Breast epithelium (tissue), 4 donors: ENCODE measurements at regions not wholly inside any gene's neighbourhood (a gene's known extent, or its start where the extent isn't known, plus 50 kb on each side); places are given as distances from the start of the nearest gene placed in this dataset.
"Not testable (repeated sequence)": the region's sequence is repeated elsewhere in the genome, so short reads cannot be mapped to it uniquely, and the experiment has no call there.

Source experiments
- DNase-seq, 2 donors: peaks; one replicate each; pipeline ENCODE4 v3.0.0-alpha.2; 2019; ENCODE audit warnings: low spot score in 2 of 2
- H3K27ac ChIP-seq, 2 donors: fragments of 200-600 bp; sonication (generic) in 1 of 2; one replicate each; pipeline ENCODE4 v1.5.1; 2016 to 2019; ENCODE audit warnings: mild to moderate bottlenecking in 1 of 2
- H3K27me3 ChIP-seq, 2 donors: fragments of 200-600 bp; sonication (generic) in 1 of 2; one replicate each; pipeline versions ENCODE4 v1.5.1 to v1.6.0; 2017 to 2019; ENCODE audit warnings: control low read depth in 1 of 2, mild to moderate bottlenecking in 1 of 2
- H3K36me3 ChIP-seq: fragments of 200-600 bp; one replicate; pipeline ENCODE4 v1.5.1; 2019
- H3K4me1 ChIP-seq, 2 donors: fragments of 200-600 bp; sonication (generic); one replicate each; pipeline ENCODE4 v1.5.1; 2016 to 2019; ENCODE audit warnings: control low read depth in 1 of 2
- H3K4me3 ChIP-seq, 3 donors: fragments of 200-600 bp; sonication (generic); 1 replicate in 2 of 3; 2 replicates in 1 of 3; pipeline ENCODE4 v1.5.1; 2016 to 2019; ENCODE audit warnings: mild to moderate bottlenecking in 3 of 3, moderate library complexity in 2 of 3
- H3K9me3 ChIP-seq, 2 donors: fragments of 200-600 bp; sonication (generic) in 1 of 2; one replicate each; pipeline ENCODE4 v1.5.1; 2016 to 2019; ENCODE audit warnings: control low read depth in 1 of 2
- POLR2A ChIP-seq: fragments of 450-650 bp; IDR thresholded peaks from one replicate; pipeline ENCODE4 v1.6.1; 2016; ENCODE audit warnings: antibody characterized with exemption, mild to moderate bottlenecking, moderate library complexity
- POLR2AphosphoS5 ChIP-seq, 3 donors: sonication (generic); formaldehyde crosslinking; IDR thresholded peaks; one replicate each; pipeline ENCODE4 v1.6.1; 2017; ENCODE audit warnings: antibody characterized with exemption in 3 of 3
- intact Hi-C: fragments of 100-400 bp; cut with DNase I; formaldehyde crosslinking; loops from one replicate; pipeline ENCODE4 v1.15.1; 2023; ENCODE audit warnings: low total_unique reads
- TF ChIP-seq, protein P1 (sequence below), 3 donors: fragments of 450-650 bp; IDR thresholded peaks; one replicate each; pipeline ENCODE4 v1.5.1; 2016 to 2017; ENCODE audit warnings: antibody characterized with exemption in 3 of 3, mild to moderate bottlenecking in 3 of 3, moderate library complexity in 3 of 3

GRCh38 chr14:71563492-71564153 lies 368.6 kb upstream of the RGS6 start:
- intact Hi-C loops: no loop called here
- H3K36me3 ChIP-seq: no peaks in the 10 kb centered on the region

GRCh38 chr14:71566276-71566675 lies 366.0 kb upstream of the RGS6 start:
- no peaks in the 10 kb centered on the region for H3K4me1 ChIP-seq
- DNase-seq: no peak
- H3K27ac ChIP-seq: no peak overlapping the region
- no peaks in the 10 kb centered on the region for H3K36me3 ChIP-seq
- TF ChIP-seq, protein P1, sequence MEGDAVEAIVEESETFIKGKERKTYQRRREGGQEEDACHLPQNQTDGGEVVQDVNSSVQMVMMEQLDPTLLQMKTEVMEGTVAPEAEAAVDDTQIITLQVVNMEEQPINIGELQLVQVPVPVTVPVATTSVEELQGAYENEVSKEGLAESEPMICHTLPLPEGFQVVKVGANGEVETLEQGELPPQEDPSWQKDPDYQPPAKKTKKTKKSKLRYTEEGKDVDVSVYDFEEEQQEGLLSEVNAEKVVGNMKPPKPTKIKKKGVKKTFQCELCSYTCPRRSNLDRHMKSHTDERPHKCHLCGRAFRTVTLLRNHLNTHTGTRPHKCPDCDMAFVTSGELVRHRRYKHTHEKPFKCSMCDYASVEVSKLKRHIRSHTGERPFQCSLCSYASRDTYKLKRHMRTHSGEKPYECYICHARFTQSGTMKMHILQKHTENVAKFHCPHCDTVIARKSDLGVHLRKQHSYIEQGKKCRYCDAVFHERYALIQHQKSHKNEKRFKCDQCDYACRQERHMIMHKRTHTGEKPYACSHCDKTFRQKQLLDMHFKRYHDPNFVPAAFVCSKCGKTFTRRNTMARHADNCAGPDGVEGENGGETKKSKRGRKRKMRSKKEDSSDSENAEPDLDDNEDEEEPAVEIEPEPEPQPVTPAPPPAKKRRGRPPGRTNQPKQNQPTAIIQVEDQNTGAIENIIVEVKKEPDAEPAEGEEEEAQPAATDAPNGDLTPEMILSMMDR (IDR thresholded peaks at IDR 0.05): no peak
- TF ChIP-seq POLR2A: no peak
- no peak for TF ChIP-seq POLR2AphosphoS5 (IDR thresholded peaks at IDR 0.05)
- H3K9me3 ChIP-seq: no peaks in the 10 kb centered on the region
- intact Hi-C loops: no loop called here
- H3K27me3 ChIP-seq: no peaks in the 10 kb centered on the region
- H3K4me3 ChIP-seq: no peak overlapping the region

More at GRCh38 chr14:71563492-71564153, 368.6 kb upstream of the RGS6 start:
- Histone ChIP-seq H3K4me1 (no peaks in the 10 kb centered on the region), H3K27me3 (no peaks in the 10 kb centered on the region), H3K27ac (no peak overlapping the region), H3K9me3 (no peaks in the 10 kb centered on the region), H3K4me3 (no peak overlapping the region)
- DNase-seq: no peak
- TF ChIP-seq, protein P1 (IDR thresholded peaks at IDR 0.05): no peak
- TF ChIP-seq POLR2AphosphoS5 (IDR thresholded peaks at IDR 0.05): no peak
- no peak for TF ChIP-seq POLR2A

DNA sequence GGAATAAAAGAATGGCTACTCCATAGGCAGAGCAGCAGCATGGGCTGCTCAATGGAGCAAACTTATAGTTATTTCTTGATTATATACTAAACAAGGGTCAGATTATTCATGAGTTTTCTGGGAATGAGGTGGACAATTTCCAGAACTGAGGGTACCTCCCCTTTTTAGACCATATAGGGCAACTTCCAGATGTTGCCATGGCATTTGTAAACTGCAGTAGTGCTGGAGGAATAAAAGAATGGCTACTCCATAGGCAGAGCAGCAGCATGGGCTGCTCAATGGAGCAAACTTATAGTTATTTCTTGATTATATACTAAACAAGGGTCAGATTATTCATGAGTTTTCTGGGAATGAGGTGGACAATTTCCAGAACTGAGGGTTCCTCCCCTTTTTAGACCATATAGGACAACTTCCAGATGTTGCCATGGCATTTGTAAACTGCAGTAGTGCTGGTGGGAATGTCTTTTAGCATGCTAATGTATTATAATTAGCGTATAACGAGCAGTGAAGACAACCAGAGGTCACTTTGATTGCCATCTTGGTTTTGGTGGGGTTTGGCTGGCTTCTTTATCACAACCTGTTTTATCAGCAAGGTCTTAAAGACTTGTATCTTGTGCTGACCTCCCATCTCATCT lies 364.6 kb upstream of the RGS6 start:
- H3K27ac ChIP-seq, intact Hi-C loops, DNase-seq, H3K27me3 ChIP-seq, H3K9me3 ChIP-seq, H3K4me1 ChIP-seq, H3K4me3 ChIP-seq, H3K36me3 ChIP-seq: not testable (repeated sequence)

- H3K27me3 ChIP-seq: no peaks in the 10 kb centered on the region
- DNase-seq: no peak
- no peaks in the 10 kb centered on the region for H3K4me1 ChIP-seq
- intact Hi-C loops: no loop called here
- no peak overlapping the region for H3K4me3 ChIP-seq
- no peak overlapping the region for H3K27ac ChIP-seq
- no peaks in the 10 kb centered on the region for H3K36me3 ChIP-seq
- H3K9me3 ChIP-seq: no peaks in the 10 kb centered on the region
- TF ChIP-seq, protein P1 (IDR thresholded peaks at IDR 0.05): no peak
- no peak for TF ChIP-seq POLR2A
These were observed 357.3 kb upstream of the RGS6 start for GRCh38 chr14:71574976-71575375.

DNA sequence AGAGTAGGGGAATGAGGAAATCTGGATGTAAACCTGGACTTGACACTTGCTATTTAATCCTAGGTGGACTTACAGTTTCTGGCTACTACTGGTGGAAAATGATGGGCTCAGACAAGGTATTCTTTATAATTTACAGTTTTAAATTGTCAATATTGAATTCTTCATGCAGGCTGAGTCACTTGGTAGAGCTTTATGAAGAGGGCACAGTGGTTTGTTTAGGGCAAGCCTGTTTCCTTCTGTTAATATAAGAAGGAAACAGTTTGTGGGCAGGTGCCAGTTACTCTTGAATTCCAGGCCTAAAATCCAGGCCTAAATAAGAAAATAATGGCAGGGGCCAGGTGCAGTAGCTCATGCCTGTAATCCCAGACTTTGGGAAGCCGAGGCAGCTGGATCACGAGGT lies 355.8 kb upstream of the RGS6 start:
- Histone ChIP-seq H3K4me3 (no peak overlapping the region), H3K36me3 (no peaks in the 10 kb centered on the region), H3K9me3 (no peaks in the 10 kb centered on the region), H3K4me1 (no peaks in the 10 kb centered on the region), H3K27me3 (no peaks in the 10 kb centered on the region), H3K27ac (no peak overlapping the region)
- DNase-seq: no peak
- TF ChIP-seq, protein P1 (IDR thresholded peaks at IDR 0.05): no peak
- no peak for TF ChIP-seq POLR2A
- no peak for TF ChIP-seq POLR2AphosphoS5 (IDR thresholded peaks at IDR 0.05)
- intact Hi-C loops: no loop called here
